ENCODE measurements at regions not wholly inside any gene's neighbourhood (a gene's known extent, or its start where the extent isn't known, plus 50 kb on each side); places are given as distances from the start of the nearest gene placed in this dataset.
"Not testable (repeated sequence)": the region's sequence is repeated elsewhere in the genome, so short reads cannot be mapped to it uniquely, and the experiment has no call there.

DNA sequence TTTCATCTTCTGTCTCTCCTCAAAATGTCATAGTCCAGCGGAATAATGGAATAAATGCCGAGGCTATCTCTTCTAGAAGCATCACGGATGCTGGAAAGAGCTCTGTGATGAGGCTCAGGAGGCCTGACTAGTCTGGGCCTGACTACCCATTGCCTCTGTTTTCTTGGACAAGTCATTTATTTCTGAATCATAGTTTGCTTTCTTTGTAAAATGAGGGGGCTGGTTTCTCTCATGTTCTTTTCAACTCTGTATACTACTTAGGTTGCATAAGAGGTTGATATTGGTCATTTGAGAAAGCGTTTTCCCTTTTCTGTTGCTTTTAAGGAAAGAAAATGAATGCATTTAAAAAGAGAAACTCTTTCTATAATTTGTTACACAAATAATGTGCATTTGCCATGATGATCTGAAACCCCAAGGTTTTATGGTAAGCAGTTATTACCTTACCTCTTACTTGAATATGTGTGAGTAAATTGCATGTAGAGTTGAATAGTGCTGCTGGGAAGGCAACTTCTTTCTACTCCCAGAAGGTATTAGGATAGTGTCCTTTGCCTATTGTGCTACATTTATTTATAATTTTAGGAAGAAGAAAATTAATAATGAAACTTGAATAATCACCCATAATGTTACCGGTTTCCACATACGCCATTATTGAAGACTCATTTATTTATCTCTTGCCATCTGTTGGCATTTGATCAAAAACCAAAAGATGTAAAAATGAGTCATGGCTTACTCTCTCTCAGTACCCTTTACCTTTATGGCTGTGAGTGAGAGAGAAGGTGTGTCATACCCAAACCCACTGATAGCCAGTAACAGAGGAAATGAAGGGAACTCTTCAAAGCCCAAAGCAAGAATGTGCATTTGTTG lies 179.1 kb downstream of the FASLG start:
- DNase-seq (ENCODE audit: low spot score), result no peak

DNA sequence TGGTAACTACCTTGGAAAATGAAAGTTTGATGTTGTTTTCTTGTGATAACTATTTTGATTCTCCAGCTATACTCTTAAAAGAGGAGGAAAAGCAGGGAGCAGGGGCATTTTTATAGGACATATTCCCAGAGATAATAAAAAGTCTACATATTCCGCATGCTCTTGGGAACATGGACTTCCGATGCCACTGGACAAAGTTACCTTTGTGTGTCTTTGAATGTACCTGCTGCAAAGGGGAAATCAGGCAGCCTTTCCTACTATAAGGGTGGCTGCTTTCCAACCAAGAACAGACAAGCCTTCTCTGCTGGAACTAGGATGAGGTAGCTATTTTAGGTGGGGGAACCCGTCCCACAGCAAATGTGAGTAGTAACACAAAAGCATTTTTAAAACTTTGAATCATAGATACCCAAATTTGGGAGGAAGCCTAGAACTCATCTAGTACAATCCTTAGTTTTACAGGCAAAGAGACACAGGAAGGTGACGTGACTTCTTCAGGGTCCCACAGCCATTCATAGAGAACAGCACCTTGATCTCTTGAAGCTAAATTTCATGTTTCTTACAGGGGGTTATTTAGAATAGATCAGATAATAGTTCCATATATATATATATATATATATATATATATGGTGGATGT lies 179.9 kb downstream of the FASLG start:
- no peak for DNase-seq (ENCODE audit: low spot score)

DNA sequence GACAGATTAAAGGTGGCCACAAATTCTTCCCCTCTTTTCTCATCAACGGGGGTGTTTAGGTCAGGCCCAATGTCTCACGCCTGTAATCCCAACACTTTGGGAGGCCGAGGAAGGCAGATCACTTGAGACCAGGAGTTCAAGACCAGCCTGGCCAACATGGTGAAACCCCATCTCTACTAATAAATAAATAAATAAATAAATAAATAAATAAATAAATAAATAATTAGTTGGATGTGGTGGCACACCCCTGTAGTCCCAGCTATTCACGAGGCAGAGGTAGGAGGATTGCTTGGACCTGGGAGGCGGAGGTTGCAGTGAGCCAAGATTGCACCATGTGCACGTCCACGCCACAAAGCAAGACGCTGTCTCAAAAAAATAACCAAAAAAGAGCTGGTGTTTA lies 180.7 kb downstream of the FASLG start:
- not testable (repeated sequence) for DNase-seq (ENCODE audit: low spot score)

DNA sequence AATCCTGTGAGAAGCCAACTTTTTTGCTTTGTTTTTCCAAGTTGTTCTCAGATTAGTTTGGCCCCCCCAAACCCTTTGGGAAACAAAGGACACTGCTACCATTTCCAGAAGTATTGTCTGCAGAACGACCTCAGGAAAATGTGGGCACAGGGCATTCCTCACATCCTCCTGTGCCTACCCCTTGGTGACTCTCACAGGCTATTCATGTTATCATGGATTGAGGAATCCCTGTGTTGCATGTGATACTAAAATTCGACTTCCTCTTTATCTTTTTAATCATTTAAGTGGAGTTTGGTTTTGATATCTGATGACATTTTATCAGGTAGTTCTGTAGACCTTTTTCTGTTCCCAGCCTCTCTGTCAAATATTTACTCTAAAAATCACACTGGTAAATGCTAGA lies 184.5 kb downstream of the FASLG start:
- no peak for DNase-seq (ENCODE audit: low spot score)

DNA sequence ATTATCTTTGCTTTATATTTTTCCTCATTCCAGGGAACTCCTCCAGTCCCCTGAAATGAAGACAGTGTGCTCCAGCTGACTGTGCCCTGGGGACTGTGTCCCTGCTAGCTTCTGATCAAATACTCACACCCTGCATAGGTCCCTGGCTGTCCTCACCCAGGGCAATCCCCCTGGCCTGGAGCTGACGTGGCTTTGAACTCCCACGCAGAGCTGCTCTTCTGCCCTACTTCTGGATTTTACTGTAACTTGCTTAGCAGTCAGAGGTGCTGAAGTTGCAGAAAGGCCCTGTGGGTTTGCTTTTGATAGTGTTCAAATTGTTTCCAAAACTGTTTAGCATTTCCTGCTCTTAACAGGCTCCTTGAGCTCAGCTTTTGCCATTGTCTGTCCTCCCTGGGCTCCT lies 186.5 kb downstream of the FASLG start:
- no peak for DNase-seq (ENCODE audit: low spot score)

DNA sequence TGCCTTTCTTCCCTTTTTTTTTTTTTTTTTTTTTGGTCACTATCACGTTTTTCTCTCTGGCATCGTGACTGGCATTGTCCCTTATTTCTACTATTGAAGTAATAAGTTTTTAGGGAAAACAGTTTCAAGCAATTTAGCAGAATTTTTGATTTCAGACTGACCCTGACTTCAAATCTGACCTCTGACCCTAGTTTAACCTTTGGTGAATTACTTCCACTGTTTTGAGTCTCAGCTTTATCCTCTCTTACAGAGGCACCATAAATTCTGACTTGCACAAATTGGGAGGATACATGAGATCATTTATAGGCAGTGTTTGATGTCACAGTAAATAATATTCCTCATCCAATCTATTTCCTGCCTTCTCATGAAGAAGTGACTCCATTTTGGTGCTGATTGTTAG lies 187.0 kb downstream of the FASLG start:
- no peak for DNase-seq (ENCODE audit: low spot score)

DNA sequence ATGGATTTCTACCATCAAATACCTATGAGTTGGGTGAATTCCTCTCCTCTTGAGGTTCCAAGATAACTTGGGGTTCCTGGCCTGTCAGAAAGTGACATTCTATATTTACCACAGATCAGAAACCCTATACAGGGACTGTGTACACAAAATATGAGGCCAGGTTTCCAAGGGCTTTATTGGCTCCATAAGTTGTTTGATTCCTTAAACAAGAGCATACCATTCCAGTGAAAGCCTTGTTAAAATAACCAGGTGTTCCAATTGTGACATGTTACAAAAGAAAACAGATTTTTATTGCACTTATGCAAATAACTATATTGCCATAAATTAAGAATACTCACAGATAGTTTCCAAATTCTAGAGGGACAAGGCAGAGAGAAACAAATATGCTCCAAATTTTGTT lies 188.9 kb downstream of the FASLG start:
- not testable (repeated sequence) for DNase-seq (ENCODE audit: low spot score)

DNA sequence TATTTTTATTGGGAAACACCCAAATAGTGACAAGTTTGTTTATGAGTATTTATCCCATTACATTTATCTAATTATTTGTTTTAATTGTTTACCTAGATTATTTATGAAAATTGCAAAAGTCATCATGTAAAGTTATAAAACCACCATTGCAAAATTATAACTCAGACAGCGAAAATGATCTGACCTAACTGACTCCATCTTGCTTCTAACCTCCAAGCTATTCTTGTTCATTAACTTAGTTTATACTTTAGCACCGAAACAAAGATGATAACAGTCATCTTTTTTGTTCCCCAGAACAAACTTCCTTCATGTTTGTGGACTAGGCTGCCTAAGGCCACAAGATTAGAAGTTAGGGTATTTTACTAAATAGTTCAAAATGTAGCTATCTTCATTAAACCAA lies 190.8 kb downstream of the FASLG start:
- DNase-seq (ENCODE audit: low spot score), result no peak

DNA sequence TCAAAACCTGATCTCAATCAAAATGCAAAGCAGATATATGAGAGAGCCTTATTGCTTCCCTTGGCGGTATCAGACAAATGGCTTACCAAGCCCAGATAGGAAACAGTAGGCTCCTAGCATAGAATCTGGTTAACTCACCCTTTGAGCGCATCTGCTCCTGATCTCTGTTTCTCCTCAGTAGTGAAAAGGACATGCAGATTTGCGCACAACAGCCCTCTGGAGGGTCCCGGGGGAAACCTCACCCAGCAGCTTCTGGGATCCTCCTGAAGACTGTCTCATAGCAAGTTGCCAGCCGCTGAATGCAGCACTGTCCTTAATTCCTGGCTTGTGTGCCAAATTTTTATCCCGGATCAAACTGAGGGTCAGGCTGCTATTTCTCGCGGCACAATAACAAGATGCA lies 192.2 kb downstream of the FASLG start:
- no peak for DNase-seq (ENCODE audit: low spot score)

DNA sequence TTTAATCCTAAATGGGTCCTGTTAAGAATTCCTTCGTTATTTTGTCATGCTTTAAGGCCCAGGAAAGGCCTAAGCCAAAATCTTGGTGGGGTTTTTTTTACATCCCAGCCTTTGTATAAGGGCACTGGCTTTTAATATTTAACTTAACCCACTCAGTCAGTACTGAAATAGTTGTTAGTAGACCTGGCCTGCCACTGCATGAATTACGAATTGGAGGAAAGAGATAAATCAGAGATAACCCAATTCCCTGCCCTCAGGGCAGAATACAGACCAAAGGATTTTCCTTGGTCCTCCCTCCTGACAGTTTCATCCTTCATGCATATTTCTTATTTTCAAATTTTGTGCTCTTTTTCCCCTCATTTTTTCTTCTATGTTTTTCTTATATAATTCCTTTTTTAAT lies 193.0 kb downstream of the FASLG start:
- DNase-seq (ENCODE audit: low spot score), result no peak

DNA sequence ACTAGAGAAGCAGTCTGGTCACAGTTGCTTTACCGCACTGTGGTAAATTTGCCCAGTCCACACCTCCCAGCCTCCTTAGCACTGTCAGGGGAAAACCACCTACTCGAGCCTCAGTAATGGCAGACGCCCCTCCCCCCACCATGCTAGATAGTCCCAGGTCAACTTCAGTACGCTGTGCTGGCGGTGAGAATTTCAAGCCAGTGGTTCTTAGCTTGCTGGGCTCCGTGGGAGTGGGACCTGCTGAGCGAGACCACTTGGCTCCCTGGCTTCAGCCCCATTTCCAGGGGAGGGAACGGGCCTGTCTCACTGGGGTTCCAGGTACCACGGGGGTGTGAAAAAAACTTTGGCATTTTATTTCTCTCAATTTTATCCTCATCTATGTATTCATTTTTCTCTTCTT lies 194.8 kb downstream of the TNFSF18 start:
- not testable (repeated sequence) for DNase-seq (ENCODE audit: low spot score)

DNA sequence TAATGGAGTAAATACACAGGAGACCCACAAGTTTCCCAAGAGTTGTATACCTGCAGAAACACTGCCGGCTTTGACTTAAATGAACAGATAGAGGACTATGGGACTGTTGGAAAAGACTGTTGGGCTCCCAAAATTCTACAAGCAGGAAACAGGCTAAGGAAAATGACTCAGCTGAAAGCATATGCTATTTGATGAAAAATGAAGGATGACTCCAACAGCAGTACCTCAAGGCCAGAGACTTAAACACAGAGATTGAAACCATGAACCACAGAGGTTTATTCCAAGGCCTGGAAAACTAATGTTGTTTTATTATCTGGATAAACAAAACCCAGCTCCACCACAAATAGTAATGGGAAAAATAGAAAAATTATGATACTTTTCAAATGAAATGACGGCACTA lies 187.7 kb downstream of the TNFSF18 start:
- no peak for DNase-seq (ENCODE audit: low spot score)

DNA sequence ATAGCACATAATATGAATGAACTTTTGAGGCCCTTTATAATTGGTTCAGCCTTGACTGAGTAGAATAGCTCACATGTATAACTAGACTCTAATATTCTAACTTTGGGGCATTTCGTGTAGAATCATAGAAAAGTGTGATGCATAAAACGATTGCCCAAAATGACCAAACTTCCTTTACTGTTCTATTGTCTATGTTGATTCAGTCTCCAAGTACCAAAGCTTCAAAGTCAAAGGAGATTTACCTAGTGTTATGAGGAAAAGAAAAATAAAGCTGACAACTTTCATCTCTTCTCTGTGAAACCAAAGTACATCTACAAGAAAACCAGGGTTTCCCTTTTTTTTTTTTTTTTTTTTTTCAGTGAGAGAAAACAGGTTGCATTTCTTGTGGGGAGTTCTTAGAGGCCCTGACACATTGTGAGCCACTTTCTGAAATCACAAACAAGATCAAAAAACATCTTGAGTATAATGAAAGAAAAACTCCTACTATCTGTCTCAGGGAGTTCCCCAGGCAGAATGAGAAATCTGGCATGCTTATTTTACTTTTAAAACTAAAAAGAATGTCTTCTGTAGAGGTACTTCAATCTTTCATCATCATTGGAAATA lies 183.4 kb downstream of the TNFSF18 start:
- DNase-seq (ENCODE audit: low spot score), result no peak

DNA sequence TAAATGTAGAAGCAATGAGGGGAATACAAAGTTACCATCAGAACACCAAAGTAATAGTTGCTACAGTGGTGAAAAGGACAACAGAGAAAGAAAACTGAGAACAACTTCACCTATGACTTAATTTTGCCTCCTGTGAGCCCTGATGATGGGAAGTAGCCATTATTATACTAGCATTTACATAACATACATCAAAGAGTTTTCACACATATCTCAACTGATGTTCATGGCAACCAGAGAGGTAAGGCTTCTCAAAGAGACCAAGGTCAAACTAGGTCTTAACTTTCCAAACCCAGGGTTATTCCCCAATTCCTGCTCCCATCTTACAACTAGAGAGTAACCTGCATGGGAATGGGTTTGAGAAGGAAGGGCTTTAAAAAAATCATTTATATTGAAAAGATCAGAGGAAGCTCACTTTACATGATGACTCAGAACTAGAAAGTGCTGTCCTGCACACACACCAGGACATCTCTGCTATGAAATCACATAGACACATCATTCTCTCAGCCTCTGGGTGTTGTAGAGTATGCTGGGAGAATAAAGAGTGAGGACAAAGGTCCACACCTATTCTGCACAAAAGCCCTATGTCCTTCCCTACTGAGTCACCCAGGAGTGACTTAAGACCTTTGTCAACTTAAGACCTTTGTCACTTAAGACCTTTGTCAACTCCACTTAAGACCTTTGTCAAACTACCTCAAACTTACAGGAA lies 179.7 kb downstream of the TNFSF18 start:
- no peak for DNase-seq (ENCODE audit: low spot score)

DNA sequence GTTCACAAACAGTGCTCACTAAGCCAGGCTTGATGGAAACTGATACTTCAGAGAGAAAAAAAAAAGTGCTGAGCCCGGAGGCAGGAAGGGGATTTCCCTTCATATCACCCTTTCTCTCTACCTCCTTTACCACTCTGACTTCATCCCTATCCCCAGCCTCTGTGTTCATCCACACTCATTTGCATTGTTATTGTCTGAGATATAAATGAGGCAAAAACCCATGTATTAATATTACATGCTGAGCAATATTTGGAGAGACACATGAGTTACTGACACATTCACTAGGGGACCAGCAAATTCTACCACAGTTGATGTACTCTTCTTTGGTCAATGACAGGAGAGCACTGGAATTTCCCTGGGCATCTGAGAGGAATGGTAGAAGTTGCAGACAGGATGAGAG lies 175.8 kb downstream of the TNFSF18 start:
- DNase-seq (ENCODE audit: low spot score), result no peak

DNA sequence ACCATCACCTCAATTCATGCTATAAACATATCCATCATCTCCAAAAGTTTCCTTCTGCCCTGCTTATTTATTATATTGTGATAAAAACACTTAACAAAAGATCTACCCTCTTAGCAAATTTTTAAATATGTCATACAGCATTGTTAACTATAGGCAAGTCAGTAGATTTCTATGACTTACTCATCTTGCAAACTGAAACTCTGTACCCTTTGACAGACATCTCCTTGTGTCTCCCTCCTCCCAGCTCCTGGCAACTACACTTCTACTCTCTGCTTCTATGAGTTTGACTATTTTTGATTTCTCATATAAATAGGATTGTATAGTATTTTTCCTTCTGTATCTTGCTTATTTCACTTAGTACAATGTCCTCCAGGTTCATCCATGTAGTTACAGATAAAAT lies 174.8 kb downstream of the TNFSF18 start:
- no peak for DNase-seq (ENCODE audit: low spot score)

DNA sequence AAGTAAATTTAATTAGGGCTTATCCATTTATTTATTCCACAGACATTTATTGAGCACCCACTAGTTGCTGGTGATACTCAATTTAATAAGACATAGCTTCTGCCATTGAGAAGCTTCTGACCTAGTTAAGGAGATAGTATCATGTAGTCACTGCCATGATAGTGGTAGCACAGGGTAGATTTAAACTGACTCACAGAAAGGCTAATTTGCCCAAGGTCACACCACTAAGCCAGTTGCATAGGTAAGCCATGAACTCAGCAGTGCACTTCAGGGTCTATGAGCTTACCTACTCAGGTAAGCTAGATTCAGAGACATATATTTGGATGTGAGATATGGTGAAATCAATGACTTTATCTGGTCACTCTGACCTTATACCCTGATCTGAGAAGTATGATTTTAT lies 168.4 kb downstream of the TNFSF18 start:
- DNase-seq (ENCODE audit: low spot score), result no peak

DNA sequence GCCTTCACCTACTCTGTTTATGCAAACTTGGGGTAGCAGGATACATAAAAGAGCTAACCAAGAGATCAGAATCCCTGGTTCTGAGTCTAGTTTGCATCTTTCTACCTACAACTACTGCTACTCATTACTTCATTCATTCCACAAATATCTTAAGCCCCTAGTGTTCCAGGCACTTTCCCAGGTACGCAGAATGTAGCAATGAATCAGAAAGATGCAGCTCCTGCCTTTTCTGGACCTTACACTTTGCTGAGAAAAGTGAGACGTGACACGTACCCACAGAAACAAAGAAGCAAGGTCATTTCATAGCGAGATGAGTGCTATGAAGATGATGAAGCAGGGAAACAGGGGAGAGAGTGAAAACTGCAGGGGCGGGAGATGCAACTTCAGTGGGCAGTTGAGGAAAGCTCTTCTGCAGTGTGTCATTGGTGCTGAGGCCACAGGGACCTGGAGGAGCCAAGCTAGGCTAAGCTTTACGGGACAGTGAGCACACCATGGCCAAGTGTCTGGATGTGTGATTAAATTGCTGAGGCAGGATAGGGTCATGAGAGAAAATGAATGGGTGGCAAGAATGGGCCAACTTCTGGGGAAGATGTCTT lies 167.9 kb downstream of the TNFSF18 start:
- no peak for DNase-seq (ENCODE audit: low spot score)

DNA sequence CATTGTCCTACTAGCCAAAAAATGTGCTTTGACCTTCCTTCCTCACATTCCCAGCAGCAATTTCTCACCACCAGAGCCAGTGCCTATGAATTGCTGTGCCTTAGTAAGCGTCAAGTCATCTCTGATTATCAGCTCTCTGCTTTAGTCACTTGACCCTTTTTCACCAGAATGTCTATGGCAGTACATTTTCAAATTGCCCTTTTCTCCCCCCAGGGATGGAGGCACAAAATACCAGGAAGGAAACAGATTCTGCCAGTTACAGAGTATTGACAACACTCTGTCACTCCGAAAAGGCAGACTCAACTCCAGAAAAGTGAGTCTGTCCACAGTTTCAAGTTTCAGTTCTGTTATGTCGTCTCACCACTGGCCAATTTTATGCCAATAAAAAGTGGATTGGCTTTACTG lies 167.4 kb downstream of the TNFSF18 start:
- DNase-seq (ENCODE audit: low spot score), result no peak

DNA sequence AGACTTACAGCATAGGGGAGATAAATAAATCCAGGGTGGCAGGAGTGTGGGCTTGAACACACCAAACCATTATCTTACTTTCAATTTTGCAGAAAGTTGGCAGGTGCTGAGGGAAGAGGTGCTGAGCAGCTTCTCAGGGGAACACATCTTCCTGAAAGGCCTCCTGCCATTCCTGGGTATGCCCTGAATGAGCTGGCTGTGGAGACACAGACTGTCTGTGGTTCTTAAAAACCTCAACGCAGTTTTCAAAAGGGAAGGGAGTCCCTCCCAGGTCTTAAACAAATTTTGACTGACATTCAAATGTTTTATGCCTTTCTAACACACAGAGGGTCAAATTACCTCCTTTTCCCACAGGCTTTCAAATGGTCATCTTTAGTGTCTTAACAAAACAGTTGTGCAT lies 166.9 kb downstream of the TNFSF18 start:
- DNase-seq (ENCODE audit: low spot score), result no peak

DNA sequence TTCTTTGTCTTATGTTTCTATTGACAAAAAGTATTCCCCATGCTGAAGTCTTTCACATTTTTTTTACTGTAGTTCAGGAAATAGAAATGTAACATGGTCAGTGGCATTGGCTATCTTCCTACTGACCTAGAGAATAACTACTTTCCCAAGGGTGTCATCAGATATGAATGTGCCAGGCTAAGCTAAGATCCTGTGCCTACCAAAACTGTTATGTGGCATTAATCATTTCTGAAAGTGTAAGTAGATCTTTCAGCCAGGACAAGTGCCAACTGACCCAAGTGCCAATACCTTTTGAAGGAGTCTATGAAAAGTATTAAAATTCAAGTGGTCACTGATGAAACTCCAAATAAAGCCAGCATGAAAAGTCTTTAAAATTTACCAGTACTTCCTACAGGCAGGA lies 165.3 kb downstream of the TNFSF18 start:
- no peak for DNase-seq (ENCODE audit: low spot score)

DNA sequence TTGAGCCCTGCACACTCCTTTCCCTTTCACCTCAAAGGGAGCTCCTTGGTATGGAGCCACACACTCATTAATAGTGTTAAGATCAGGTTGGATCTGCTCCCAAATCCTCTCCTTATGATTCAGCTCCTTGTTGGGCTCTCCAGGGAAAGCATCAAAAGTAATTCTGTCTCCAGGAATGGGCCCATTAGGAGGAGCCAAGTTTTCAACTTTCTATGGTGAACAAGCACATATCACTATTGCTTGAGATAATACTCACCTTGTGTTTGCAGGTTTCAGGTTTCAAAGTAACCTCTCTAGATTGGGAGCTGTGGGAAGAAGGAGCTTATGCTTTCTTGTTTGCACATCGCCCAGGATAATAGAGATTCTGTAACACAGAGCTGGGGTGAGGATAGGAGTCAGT lies 164.8 kb downstream of the TNFSF18 start:
- no peak for DNase-seq (ENCODE audit: low spot score)

Measured in putamen (tissue), 1 donor.